Mesendoderm (in vitro differentiated cells): ENCODE measurements at regions not wholly inside any gene's neighbourhood (a gene's known extent, or its start where the extent isn't known, plus 50 kb on each side); places are given as distances from the start of the nearest gene placed in this dataset.
"Not testable (repeated sequence)": the region's sequence is repeated elsewhere in the genome, so short reads cannot be mapped to it uniquely, and the experiment has no call there.

ENCODE experiments used
- DNase-seq: peaks from one replicate; pipeline ENCODE4 v3.0.0; 2013
- H2AK5ac ChIP-seq: 2 replicates; pipeline ENCODE4 v1.6.1; 2013; ENCODE audit warnings: low read length, inconsistent platforms
- H2BK120ac ChIP-seq: 2 replicates; pipeline ENCODE4 v1.6.1; 2013; ENCODE audit warnings: low read depth, mild to moderate bottlenecking, low read length, moderate library complexity, mixed read lengths
- H2BK15ac ChIP-seq: replicated peaks from 2 replicates; pipeline ENCODE4 v1.6.1; 2013; ENCODE audit warnings: low read depth, mild to moderate bottlenecking, moderate library complexity
- H2BK5ac ChIP-seq: 2 replicates; pipeline ENCODE4 v1.6.1; 2013; ENCODE audit warnings: low read length, inconsistent platforms
- H3K18ac ChIP-seq: 2 replicates; pipeline ENCODE4 v1.6.1; 2013; ENCODE audit warnings: mild to moderate bottlenecking, low read length, mixed read lengths
- H3K23ac ChIP-seq: one replicate; pipeline ENCODE4 v1.6.1; 2013; ENCODE audit warnings: low read length
- H3K27ac ChIP-seq: 2 replicates; pipeline ENCODE4 v1.5.1; 2013; ENCODE audit warnings: low read depth, mild to moderate bottlenecking, inconsistent platforms, low read length, moderate library complexity
- H3K27me3 ChIP-seq: 2 replicates; pipeline ENCODE4 v1.6.1; 2013; ENCODE audit warnings: low read length, control low read depth, mild to moderate bottlenecking, inconsistent platforms; ENCODE audit not compliant: insufficient read depth, poor library complexity
- H3K36me3 ChIP-seq: 2 replicates; pipeline ENCODE4 v1.6.1; 2013; ENCODE audit warnings: low read length, inconsistent platforms; ENCODE audit not compliant: control insufficient read depth, insufficient read depth
- H3K4ac ChIP-seq: one replicate; pipeline ENCODE4 v1.6.1; 2013; ENCODE audit warnings: low read depth, mild to moderate bottlenecking, low read length, moderate library complexity
- H3K4me1 ChIP-seq: 2 replicates; pipeline ENCODE4 v1.6.1; 2013; ENCODE audit warnings: low read depth, low read length, inconsistent platforms; ENCODE audit not compliant: control insufficient read depth
- H3K4me2 ChIP-seq: 2 replicates; pipeline ENCODE4 v1.6.1; 2013; ENCODE audit warnings: low read length
- H3K4me3 ChIP-seq: 2 replicates; pipeline ENCODE4 v1.5.1; 2013; ENCODE audit warnings: mild to moderate bottlenecking, low read length
- H3K56ac ChIP-seq: one replicate; pipeline ENCODE4 v1.6.1; 2013; ENCODE audit warnings: low read length
- H3K79me1 ChIP-seq: 2 replicates; pipeline ENCODE4 v1.6.1; 2013; ENCODE audit warnings: low read length, inconsistent platforms
- H3K79me2 ChIP-seq: 2 replicates; pipeline ENCODE4 v1.6.1; 2013; ENCODE audit warnings: mild to moderate bottlenecking, low read length; ENCODE audit not compliant: control insufficient read depth, insufficient read depth
- H3K9ac ChIP-seq: 2 replicates; pipeline ENCODE4 v1.6.1; 2013; ENCODE audit warnings: low read length, inconsistent platforms
- H4K5ac ChIP-seq: one replicate; pipeline ENCODE4 v1.6.1; 2013; ENCODE audit warnings: low read length
- H4K8ac ChIP-seq: one replicate; pipeline ENCODE4 v1.6.1; 2013; ENCODE audit warnings: low read depth, mild to moderate bottlenecking, control low read depth, low read length, moderate library complexity
- WGBS: extraction: QIAGEN DNeasy Blood & Tissue Kit; methylation state at CpG from one replicate; pipeline ENCODE4 v1.1.7; 2013; ENCODE audit warnings: low lambda C conversion rate, missing lambda C conversion rate; ENCODE audit not compliant: insufficient coverage; ENCODE audit errors: extremely low coverage; 5-methylcytosine and 5-hydroxymethylcytosine counted together

- no peak for DNase-seq
- no peaks in the 10 kb centered on the region for H3K27me3 ChIP-seq
Observed at GRCh38 chr6:4474810-4475209, 301.4 kb upstream of the CDYL start.

DNA sequence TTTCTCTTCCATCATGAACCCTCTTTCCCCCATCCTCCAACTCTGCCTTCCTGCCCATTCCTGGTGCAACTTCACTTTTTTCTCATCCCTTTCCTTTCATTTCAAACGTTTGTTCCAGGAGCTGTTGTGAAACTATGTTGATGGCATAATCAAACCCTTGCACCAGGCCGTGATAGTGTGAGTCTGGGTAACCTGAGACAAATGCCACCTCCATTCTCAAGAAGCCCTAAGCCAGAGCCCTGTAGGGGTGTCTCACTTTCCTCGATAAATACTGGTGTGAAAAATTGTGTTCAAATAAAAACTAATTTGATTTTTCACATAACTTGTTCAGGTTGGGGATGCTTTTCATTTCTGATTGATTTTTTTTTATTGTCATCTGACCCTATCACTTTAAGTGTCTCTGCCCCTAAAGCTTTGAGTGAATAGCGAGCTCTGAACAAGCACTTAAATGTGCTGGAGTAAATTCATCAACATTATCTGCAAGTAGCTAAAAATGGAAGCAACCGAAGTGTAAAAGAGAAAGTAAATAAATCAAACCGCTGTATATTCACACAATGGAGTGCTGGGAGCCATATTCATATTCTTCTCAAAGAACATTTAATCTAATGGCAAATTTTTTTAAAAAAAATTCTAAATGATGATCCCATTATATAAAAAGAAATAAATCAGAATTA, 303.1 kb upstream of the CDYL start:
- H3K4me2 ChIP-seq, result no peak overlapping the region
- no peaks in the 10 kb centered on the region for H3K36me3 ChIP-seq
- H3K27me3 ChIP-seq, result no peaks in the 10 kb centered on the region
- H3K4me3 ChIP-seq, result no peak overlapping the region
- no peak overlapping the region for H4K8ac ChIP-seq
- no peak overlapping the region for H3K4ac ChIP-seq
- no peak for DNase-seq
- H3K79me2 ChIP-seq, result no peaks in the 10 kb centered on the region
- no peak overlapping the region for H3K56ac ChIP-seq
- H2BK120ac ChIP-seq, result no peak overlapping the region
- WGBS, result no CpG with 5 or more reads among the region's 6 CpGs
- no peak overlapping the region for H4K5ac ChIP-seq
- H3K27ac ChIP-seq, result no peak overlapping the region
- no peaks in the 10 kb centered on the region for H3K79me1 ChIP-seq
- no peak overlapping the region for H3K9ac ChIP-seq
- H2AK5ac ChIP-seq, result no peak overlapping the region
- H3K4me1 ChIP-seq, result no peaks in the 10 kb centered on the region
- H3K23ac ChIP-seq, result no peak overlapping the region
- no peak overlapping the region for H3K18ac ChIP-seq
- H2BK15ac ChIP-seq, result no peak overlapping the region
- no peak overlapping the region for H2BK5ac ChIP-seq

More at GRCh38 chr6:4474810-4475209, 301.4 kb upstream of the CDYL start:
- Histone ChIP-seq H3K9ac (no peak overlapping the region), H4K5ac (no peak overlapping the region), H2BK5ac (no peak overlapping the region), H3K56ac (no peak overlapping the region), H3K79me2 (no peaks in the 10 kb centered on the region), H2BK120ac (no peak overlapping the region), H2AK5ac (no peak overlapping the region), H3K36me3 (no peaks in the 10 kb centered on the region), H3K18ac (no peak overlapping the region), H2BK15ac (no peak overlapping the region), H4K8ac (no peak overlapping the region), H3K27ac (no peak overlapping the region), H3K79me1 (no peaks in the 10 kb centered on the region), H3K4me3 (no peak overlapping the region), H3K4ac (no peak overlapping the region), H3K4me1 (no peaks in the 10 kb centered on the region), H3K4me2 (no peak overlapping the region), H3K23ac (no peak overlapping the region)
- WGBS, result no CpG with 5 or more reads among the region's 4 CpGs

DNA sequence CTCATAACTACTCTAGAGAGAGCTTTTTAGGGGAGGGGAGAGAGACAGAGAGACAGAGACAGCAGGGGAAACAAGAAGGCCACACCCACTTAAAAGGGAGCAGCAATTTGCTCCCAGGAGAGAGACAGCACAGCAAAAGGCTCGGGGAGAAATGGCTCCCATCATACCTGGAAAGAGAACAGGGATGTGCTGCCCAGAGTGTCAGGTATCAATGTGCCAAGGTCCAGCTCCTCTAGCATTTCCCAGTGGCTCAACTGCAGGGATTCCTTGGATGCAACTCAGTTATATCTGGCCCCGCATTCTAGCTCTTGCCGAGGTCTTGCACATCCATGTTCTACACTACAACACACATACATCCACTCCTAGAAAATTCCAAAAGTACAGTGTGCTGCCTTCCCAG, 304.0 kb upstream of the CDYL start:
- Histone ChIP-seq H2AK5ac (no peak overlapping the region), H3K27me3 (no peaks in the 10 kb centered on the region), H2BK120ac (no peak overlapping the region), H4K5ac (no peak overlapping the region), H2BK5ac (no peak overlapping the region), H2BK15ac (no peak overlapping the region), H3K4me1 (no peaks in the 10 kb centered on the region), H3K4me2 (no peak overlapping the region), H3K18ac (no peak overlapping the region), H4K8ac (no peak overlapping the region), H3K23ac (no peak overlapping the region), H3K79me2 (no peaks in the 10 kb centered on the region), H3K9ac (no peak overlapping the region), H3K4me3 (no peak overlapping the region), H3K36me3 (no peaks in the 10 kb centered on the region), H3K79me1 (no peaks in the 10 kb centered on the region), H3K4ac (no peak overlapping the region), H3K27ac (no peak overlapping the region), H3K56ac (no peak overlapping the region)
- no CpG with 5 or more reads among the region's 3 CpGs for WGBS
- no peak for DNase-seq

GRCh38 chr6:4471515-4471914, 304.7 kb upstream of the CDYL start:
- H3K56ac ChIP-seq, H3K4ac ChIP-seq, H3K4me2 ChIP-seq, H3K9ac ChIP-seq, H4K8ac ChIP-seq, H3K4me1 ChIP-seq, H2BK5ac ChIP-seq, H2BK120ac ChIP-seq, H3K18ac ChIP-seq, H4K5ac ChIP-seq, H2BK15ac ChIP-seq, H3K4me3 ChIP-seq, H3K27ac ChIP-seq, H3K79me1 ChIP-seq, H3K23ac ChIP-seq, H3K79me2 ChIP-seq, H3K36me3 ChIP-seq, H2AK5ac ChIP-seq, H3K27me3 ChIP-seq, DNase-seq: not testable (repeated sequence)
- no CpG with 5 or more reads among the region's 4 CpGs for WGBS

DNA sequence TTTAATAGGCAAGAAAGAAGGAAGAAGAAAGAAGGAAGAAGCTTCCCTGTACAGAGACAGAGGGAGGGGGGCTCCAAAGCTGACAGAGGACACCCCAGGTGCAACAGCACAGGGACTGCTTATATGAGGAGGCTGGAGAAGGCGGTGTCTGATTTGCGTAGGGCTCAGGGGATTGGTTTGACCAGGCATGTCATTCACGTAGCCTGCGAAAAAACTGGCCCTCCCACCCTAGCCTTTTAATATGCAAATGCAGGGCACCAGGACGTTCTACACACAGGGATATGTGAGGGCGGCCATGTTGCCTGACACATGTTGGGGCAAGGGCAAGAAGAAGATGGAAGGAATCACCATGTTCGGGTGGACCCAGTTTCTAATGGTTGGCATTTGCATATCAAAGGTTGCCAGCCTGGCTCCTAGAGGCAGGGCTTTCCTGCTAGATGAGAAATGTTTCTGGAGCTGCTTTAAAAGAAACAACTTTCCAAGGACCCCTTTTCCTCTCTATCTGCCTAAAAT, 305.4 kb upstream of the CDYL start:
- no peak overlapping the region for H3K18ac ChIP-seq
- H3K4me1 ChIP-seq, result no peaks in the 10 kb centered on the region
- H3K79me1 ChIP-seq, result no peaks in the 10 kb centered on the region
- H3K23ac ChIP-seq, result no peak overlapping the region
- H2BK120ac ChIP-seq, result no peak overlapping the region
- H3K4me3 ChIP-seq, result no peak overlapping the region
- no peak overlapping the region for H2BK15ac ChIP-seq
- no peak overlapping the region for H2AK5ac ChIP-seq
- H3K9ac ChIP-seq, result no peak overlapping the region
- no peaks in the 10 kb centered on the region for H3K36me3 ChIP-seq
- DNase-seq, result no peak
- H3K79me2 ChIP-seq, result no peaks in the 10 kb centered on the region
- H3K27ac ChIP-seq, result no peak overlapping the region
- H3K27me3 ChIP-seq, result no peaks in the 10 kb centered on the region
- no peak overlapping the region for H3K4ac ChIP-seq
- H3K56ac ChIP-seq, result no peak overlapping the region
- WGBS, result no CpG with 5 or more reads among the region's 7 CpGs
- H4K8ac ChIP-seq, result no peak overlapping the region
- no peak overlapping the region for H4K5ac ChIP-seq
- H3K4me2 ChIP-seq, result no peak overlapping the region
- H2BK5ac ChIP-seq, result no peak overlapping the region
